Tibial artery (tissue), 4 donors: ENCODE measurements at regions not wholly inside any gene's neighbourhood (a gene's known extent, or its start where the extent isn't known, plus 50 kb on each side); places are given as distances from the start of the nearest gene placed in this dataset.

Source experiments
- DNase-seq, 2 donors: peaks; one replicate each; pipeline ENCODE4 v3.0.0-alpha.2; 2019
- H3K27ac ChIP-seq, 2 donors: fragments of 200-600 bp; sonication (generic) in 1 of 2; 1 replicate in 1 of 2; 2 replicates in 1 of 2; pipeline ENCODE4 v1.5.1; 2018 to 2019; ENCODE audit warnings: mild to moderate bottlenecking in 1 of 2
- H3K27me3 ChIP-seq, 2 donors: fragments of 200-600 bp; sonication (generic) in 1 of 2; one replicate each; pipeline versions ENCODE4 v1.5.1 to v1.6.0; 2016 to 2019
- H3K36me3 ChIP-seq, 3 donors: fragments of 200-600 bp; sonication (generic) in 2 of 3; one replicate each; pipeline ENCODE4 v1.5.1; 2016 to 2019; ENCODE audit warnings: mild to moderate bottlenecking in 2 of 3
- H3K4me1 ChIP-seq, 4 donors: fragments of 200-600 bp; sonication (generic) in 2 of 4; 1 replicate in 3 of 4; 2 replicates in 1 of 4; pipeline ENCODE4 v1.5.1; 2016 to 2019
- H3K4me3 ChIP-seq, 2 donors: fragments of 200-600 bp; sonication (generic) in 1 of 2; 1 replicate in 1 of 2; 2 replicates in 1 of 2; pipeline ENCODE4 v1.5.1; 2018 to 2019; ENCODE audit warnings: mild to moderate bottlenecking in 2 of 2
- H3K9me3 ChIP-seq, 3 donors: fragments of 200-600 bp; sonication (generic) in 1 of 3; one replicate each; pipeline ENCODE4 v1.5.1; 2016 to 2019
- intact Hi-C: fragments of 100-400 bp; cut with DNase I; formaldehyde crosslinking; loops from one replicate; pipeline ENCODE4 v1.15.0; 2023; ENCODE audit warnings: low total_unique reads
- TF ChIP-seq, protein P1 (sequence below), 2 experiments: fragments of 200-600 bp in 1 of 2; fragments of 450-650 bp in 1 of 2; IDR thresholded peaks; one replicate each; pipeline ENCODE4 v1.5.1; 2017 to 2019; ENCODE audit warnings: antibody characterized with exemption in 2 of 2, mild to moderate bottlenecking in 1 of 2, moderate library complexity in 1 of 2

DNA sequence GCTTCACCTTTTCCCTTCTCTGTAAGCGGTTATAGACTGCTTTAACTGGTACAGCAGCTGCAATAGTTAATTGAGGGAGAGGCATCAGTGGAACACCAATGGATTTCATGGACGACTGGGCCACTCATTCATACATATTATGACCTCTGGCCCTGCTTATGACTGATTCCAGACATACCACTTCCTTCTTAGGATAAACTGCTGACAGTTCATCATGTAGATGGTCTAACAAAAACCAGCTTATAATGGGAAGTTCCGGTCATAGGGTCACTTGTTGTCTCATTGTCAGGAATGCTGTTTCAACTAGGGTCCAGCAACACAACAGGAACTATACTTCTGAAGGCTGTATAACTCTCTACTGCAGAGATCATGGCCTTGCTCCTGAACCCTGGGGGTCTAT, 265.2 kb upstream of the RASA1 start:
- intact Hi-C loops, result no loop called here
- Histone ChIP-seq H3K4me1 (no peaks in the 10 kb centered on the region), H3K27me3 (peaks cover 0 to 3% of the 10 kb centered on the region in 2 donors), H3K36me3 (no peaks in the 10 kb centered on the region), H3K9me3 (no peaks in the 10 kb centered on the region), H3K27ac (no peak overlapping the region), H3K4me3 (no peak overlapping the region)
- no peak for DNase-seq
- TF ChIP-seq, protein P1, sequence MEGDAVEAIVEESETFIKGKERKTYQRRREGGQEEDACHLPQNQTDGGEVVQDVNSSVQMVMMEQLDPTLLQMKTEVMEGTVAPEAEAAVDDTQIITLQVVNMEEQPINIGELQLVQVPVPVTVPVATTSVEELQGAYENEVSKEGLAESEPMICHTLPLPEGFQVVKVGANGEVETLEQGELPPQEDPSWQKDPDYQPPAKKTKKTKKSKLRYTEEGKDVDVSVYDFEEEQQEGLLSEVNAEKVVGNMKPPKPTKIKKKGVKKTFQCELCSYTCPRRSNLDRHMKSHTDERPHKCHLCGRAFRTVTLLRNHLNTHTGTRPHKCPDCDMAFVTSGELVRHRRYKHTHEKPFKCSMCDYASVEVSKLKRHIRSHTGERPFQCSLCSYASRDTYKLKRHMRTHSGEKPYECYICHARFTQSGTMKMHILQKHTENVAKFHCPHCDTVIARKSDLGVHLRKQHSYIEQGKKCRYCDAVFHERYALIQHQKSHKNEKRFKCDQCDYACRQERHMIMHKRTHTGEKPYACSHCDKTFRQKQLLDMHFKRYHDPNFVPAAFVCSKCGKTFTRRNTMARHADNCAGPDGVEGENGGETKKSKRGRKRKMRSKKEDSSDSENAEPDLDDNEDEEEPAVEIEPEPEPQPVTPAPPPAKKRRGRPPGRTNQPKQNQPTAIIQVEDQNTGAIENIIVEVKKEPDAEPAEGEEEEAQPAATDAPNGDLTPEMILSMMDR (IDR thresholded peaks at IDR 0.05), result no peak

DNA sequence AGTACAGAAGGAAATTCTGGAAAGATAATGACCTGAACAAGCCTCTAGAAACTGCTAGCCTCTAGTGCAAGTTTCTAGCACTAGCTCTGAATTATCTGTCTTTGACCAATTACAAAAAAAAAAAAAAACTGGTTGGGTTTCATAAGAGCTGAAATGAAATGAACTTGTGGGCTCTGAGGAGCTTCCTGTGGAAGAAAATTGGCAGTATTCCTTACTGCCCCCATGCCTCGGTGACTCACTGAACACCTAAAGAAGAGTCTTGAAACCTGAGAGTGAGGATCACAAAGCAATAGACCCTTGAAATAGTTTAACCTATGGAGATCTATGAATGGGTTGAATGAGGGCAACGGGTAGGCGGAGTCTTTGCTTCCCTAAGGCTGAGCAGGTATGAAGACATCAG, 263.6 kb upstream of the RASA1 start:
- no peak for DNase-seq
- H3K9me3 ChIP-seq, result no peaks in the 10 kb centered on the region
- H3K4me1 ChIP-seq, result peaks cover 0 to 3% (median 0%) of the 10 kb centered on the region in 4 donors
- H3K27ac ChIP-seq, result no peak overlapping the region
- H3K27me3 ChIP-seq, result peaks cover 0 to 3% of the 10 kb centered on the region in 2 donors
- no peak overlapping the region for H3K4me3 ChIP-seq
- H3K36me3 ChIP-seq, result no peaks in the 10 kb centered on the region
- TF ChIP-seq, protein P1 (IDR thresholded peaks at IDR 0.05), result no peak
- intact Hi-C loops, result no loop called here

GRCh38 chr5:87007737-87008136, 259.9 kb upstream of the RASA1 start:
- no peak for DNase-seq
- peaks cover 0 to 3% (median 0%) of the 10 kb centered on the region in 4 donors for H3K4me1 ChIP-seq
- no peaks in the 10 kb centered on the region for H3K27me3 ChIP-seq
- TF ChIP-seq, protein P1 (IDR thresholded peaks at IDR 0.05), result no peak
- intact Hi-C loops, result no loop called here
- no peaks in the 10 kb centered on the region for H3K9me3 ChIP-seq
- no peak overlapping the region for H3K4me3 ChIP-seq
- H3K36me3 ChIP-seq, result no peaks in the 10 kb centered on the region
- no peak overlapping the region for H3K27ac ChIP-seq

GRCh38 chr5:87008751-87009560, 258.7 kb upstream of the RASA1 start:
- intact Hi-C loops, result no loop called here

DNA sequence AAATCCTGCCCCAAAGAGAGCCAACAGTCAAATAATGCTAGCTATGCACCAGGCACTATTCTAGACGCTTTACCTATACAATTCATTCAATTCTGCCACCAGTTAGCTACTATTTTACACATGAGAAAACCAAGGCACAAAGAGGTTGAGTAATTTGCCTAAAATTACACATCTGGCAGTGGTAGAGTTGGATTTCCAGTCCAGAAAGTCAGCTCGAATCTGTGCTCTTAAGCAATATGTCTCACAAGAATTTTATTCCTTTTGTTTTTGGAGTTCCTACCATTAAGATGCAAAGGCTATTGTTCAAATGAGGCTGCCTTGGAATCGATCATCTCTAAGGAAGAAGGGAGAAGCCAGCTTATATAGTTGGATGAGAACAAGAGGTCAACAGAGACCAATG, 256.9 kb upstream of the RASA1 start:
- Histone ChIP-seq H3K36me3 (no peaks in the 10 kb centered on the region), H3K27me3 (no peaks in the 10 kb centered on the region), H3K9me3 (no peaks in the 10 kb centered on the region), H3K27ac (no peak overlapping the region), H3K4me3 (no peak overlapping the region), H3K4me1 (peaks cover 0 to 3% (median 0%) of the 10 kb centered on the region in 4 donors)
- TF ChIP-seq, protein P1 (IDR thresholded peaks at IDR 0.05), result no peak
- intact Hi-C loops, result no loop called here
- DNase-seq, result no peak

More at GRCh38 chr5:87008751-87009560, 258.7 kb upstream of the RASA1 start:
- DNase-seq, result no peak
- no peak overlapping the region for H3K4me3 ChIP-seq
- H3K9me3 ChIP-seq, result no peaks in the 10 kb centered on the region
- no peaks in the 10 kb centered on the region for H3K27me3 ChIP-seq
- H3K36me3 ChIP-seq, result no peaks in the 10 kb centered on the region
- H3K4me1 ChIP-seq, result peaks cover 0 to 3% (median 0%) of the 10 kb centered on the region in 4 donors
- TF ChIP-seq, protein P1 (IDR thresholded peaks at IDR 0.05), result no peak
- no peak overlapping the region for H3K27ac ChIP-seq
